Activated CD4-positive, alpha-beta T cell treated with anti-CD3 and anti-CD28 coated beads, Interleukin-2, Interleukin-4, amounts not matched to agents 100 ng/mL and 50 ng/mL, durations not matched to agents 16 hours and 8 hours (primary cell): ENCODE measurements at regions not wholly inside any gene's neighbourhood (a gene's known extent, or its start where the extent isn't known, plus 50 kb on each side); places are given as distances from the start of the nearest gene placed in this dataset.
"Not testable (repeated sequence)": the region's sequence is repeated elsewhere in the genome, so short reads cannot be mapped to it uniquely, and the experiment has no call there.

Experiments used
- DNase-seq: peaks from one replicate; pipeline ENCODE4 v3.0.0-alpha.2; 2020; ENCODE audit warnings: low spot score

GRCh38 chrX:79026742-79027141, 81.6 kb downstream of the P2RY10 start:
- DNase-seq = not testable (repeated sequence)

DNA sequence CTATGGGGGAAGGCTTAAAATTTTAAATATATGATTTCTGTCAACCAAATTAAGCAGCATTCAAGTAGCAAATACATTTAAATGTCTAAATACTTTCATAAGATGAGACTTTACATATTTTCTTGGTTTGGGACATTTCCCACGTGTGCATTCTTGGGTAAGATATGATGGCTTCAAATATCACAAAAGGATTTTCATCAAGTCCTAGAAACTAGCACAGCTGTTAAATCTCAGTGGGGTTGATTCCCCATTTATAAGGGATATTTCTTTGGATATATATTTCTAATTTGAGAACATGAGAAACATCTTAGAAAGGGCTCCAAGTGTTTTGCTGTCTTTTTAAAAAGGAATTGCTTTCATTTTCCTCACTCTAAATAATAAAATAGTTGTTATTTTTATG, 90.2 kb downstream of the P2RY10 start:
- no peak for DNase-seq

- DNase-seq = no peak
Observed at GRCh38 chrX:79036157-79036880, 91.1 kb downstream of the P2RY10 start.

DNA sequence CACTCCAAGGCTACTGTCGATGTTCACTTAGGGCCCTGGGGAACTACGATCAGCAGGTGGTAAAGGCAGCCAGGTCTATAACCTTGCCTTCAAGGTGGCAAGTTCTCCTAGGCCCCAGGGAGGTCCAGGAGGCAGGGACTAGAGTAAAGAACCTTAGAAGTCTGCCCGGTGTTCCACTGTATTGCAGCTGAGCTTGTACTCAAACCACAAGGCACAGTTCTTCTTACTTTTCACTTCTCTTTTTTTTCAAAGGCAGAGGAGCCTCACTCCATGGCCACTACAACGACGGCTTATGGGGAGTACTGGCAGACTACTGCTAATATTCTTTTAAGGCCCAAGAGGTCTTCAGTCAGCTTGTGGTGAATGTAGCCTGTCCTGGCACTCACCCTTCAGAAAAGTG, 78.8 kb upstream of the GPR174 start:
- no peak for DNase-seq

DNA sequence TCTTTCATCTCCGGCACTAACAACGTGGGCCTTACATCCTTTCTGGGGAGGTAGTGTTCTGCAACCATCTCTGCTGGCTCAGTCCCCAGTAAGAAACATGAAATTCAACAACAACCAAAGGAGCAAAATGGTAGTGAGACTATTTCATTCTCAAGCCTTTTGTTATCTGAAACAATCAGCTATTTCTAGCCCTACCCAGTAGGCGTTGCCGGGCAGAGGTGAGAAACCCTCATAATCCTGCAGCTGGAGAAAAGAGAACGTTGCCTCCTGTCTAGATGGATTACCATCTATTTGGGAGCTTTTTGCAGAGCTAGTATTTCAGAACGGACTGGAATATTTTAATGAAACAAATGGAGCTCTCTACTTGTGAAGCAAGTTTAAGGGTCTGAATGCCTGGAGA, 66.4 kb upstream of the GPR174 start:
- DNase-seq = no peak

DNA sequence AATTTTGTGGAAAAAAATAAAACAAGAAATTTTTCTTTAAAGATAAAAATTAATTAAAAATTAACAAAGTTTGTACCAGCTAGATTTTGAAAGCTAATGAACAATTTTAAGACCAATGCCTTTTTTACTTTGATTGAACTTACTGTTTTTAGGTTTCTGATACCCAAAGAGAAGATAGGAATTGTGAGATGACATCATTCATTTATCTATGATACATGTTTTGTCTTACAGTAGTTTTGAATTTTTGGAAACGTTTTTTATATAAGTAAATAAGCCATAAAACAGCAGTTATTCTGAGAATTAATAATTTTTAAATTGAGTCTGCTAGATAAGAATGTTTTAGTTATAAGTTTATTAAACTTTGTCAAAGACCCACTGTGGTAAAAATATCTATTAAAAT, 65.0 kb upstream of the GPR174 start:
- DNase-seq = no peak

DNA sequence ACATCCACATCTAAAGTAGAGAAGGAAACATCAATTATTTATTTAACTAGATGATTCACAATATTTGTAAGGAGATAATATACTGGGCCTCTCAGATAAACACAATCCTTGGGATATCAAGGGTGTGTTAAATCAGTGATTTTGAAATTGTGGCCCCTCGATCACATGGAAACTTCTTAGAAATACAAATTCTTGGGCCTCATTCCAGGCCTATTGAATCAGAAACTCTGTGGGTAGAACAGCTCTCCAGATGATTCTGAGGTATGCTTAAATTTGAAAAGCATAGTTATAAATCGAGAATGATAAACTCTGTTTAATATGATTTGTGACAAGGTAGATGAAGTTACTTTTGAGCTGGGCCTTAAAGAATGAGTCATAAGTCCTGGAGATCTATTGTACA, 64.3 kb upstream of the GPR174 start:
- DNase-seq = no peak

DNA sequence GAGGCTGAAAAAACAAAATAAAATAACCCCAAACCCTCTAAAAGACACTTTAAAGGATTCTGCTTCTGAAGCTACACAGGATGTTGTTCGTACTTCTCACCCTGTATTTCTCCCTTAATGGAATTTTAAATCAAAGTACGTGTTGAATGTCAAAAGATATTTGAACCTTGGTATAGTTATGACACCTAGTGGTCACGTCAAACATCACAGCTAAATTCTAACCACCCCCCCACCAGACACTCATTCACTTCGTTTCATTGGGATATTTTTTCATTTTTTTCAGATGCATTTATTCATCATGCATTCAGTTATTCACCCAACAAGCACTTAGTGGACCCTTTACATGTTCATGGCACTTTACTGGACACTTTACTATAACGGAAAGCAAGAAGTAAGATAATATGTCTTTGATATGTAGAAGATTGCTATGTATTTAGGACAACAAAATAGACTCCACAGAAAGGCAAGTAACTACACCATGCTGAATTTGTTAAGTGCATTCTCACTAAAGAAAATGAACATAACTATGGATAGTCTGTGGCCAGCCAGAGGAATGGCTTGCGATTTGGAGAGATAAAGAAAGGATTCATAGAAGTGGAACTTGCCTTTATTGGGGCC, 62.5 kb upstream of the GPR174 start:
- DNase-seq = peak; percentile 51

- DNase-seq = no peak
Observed at GRCh38 chrX:79082899-79083298, 61.6 kb upstream of the GPR174 start.

GRCh38 chrX:79084923-79085322, 59.6 kb upstream of the GPR174 start:
- no peak for DNase-seq

- no peak for DNase-seq
Observed at GRCh38 chrX:79089896-79090584, 54.4 kb upstream of the GPR174 start.

DNA sequence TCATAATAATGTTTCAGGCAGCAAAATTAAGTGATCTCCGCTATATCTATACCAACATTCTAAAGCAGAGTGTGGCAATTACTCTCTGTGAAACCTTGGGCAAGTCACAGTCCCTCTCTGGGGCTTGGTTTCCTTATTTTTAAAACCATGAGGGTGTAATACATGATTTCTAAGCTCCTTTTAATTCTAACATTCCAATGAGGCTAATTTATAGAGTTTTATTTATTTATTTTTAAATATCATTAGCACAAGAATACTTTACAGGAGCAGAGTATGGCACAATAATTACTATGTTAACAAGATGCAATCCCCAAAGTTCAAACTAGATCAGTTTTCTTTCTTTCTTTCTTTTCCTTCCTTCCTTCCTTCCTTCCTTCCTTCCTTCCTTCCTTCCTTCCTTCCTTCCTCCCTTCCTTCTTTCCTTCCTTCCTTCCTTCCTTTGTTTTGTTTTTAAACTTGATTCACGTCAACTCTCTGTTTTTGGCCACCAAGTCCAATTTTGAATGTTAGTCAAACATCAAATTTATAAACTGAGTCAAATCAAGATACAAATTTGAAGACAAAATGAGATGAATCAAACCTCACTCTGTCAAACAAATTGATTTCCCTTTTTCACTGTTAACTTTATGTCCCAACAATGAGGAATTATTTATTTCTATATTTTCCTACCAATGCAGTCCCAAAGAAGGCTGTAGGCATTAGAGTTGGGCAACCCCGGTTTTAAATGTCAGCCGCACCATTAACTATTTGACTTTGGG, 50.2 kb upstream of the GPR174 start:
- no peak for DNase-seq
